ENCODE measurements at regions not wholly inside any gene's neighbourhood (a gene's known extent, or its start where the extent isn't known, plus 50 kb on each side); places are given as distances from the start of the nearest gene placed in this dataset.
A peak's percentile ranks its signal among the peaks of the same experiment; 100 is the strongest.
"Not testable (repeated sequence)": the region's sequence is repeated elsewhere in the genome, so short reads cannot be mapped to it uniquely, and the experiment has no call there.

DNA sequence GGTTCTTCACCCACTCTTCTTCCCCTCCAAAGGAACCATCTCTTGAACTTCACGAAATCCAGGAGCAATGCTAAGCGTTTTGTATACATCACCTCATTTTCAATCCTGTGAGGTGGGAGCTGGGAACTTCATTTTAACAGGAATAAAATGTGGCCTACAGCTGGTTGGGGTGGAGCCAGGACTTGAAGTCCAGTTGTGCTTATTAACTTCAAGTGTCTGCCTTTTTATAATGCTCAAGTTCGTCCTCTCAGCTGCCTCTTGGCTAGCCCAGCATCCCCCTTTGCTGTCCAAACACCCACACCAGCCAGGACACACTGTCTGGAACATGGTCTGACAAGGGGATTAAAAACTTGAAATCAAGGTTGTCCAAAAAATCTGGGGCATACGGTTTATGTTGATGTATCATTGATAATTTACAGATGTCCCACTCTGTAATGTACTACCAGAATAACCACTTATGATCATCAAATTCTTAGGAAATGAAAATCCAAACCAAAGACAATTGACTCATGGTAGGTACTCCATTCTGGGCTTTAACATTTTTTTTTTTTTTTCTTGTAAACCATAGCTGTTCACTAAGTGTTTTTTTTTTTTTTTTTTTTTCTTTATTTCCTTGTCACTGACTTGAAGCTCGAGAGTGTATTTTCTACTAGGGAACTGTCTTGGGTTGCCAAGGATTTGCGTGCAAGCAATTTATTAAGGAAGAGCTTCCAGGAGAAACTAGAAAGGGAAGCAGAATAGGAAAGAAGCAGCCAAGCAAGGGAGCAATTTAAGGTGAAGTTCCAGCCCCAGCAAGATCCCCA lies 252.3 kb downstream of the EFCAB11 start:
- H3K4me3 ChIP-seq = peak overlapping the region; percentile 50 to 72 (median 60); a peak in 12 of 20 replicates
- no peaks in the 10 kb centered on the region for H4K20me1 ChIP-seq
- H3K27me3 ChIP-seq = no peaks in the 10 kb centered on the region
- peaks cover 0 to 4% (median 0%) of the 10 kb centered on the region in 11 experiments; a peak in 2 of 22 replicates for H3K36me3 ChIP-seq
- H3K4me2 ChIP-seq = peak overlapping the region; percentile 71 to 95 (median 83)
- peak overlapping the region; percentile 59 to 80 (median 73); a peak in 20 of 22 replicates for H3K9ac ChIP-seq
- peaks cover 27 to 64% (median 34%) of the 10 kb centered on the region in 11 experiments for H3K9me3 ChIP-seq (replicated peaks in 1 of 11)
- H3K27ac ChIP-seq = peak overlapping the region; percentile 5 to 90 (median 83); a peak in 21 of 22 replicates
- no peak for TF ChIP-seq Cebpa-rat (IDR thresholded peaks at IDR 0.05)
- H3K4me1 ChIP-seq = peaks cover 14 to 33% (median 30%) of the 10 kb centered on the region in 10 experiments

DNA sequence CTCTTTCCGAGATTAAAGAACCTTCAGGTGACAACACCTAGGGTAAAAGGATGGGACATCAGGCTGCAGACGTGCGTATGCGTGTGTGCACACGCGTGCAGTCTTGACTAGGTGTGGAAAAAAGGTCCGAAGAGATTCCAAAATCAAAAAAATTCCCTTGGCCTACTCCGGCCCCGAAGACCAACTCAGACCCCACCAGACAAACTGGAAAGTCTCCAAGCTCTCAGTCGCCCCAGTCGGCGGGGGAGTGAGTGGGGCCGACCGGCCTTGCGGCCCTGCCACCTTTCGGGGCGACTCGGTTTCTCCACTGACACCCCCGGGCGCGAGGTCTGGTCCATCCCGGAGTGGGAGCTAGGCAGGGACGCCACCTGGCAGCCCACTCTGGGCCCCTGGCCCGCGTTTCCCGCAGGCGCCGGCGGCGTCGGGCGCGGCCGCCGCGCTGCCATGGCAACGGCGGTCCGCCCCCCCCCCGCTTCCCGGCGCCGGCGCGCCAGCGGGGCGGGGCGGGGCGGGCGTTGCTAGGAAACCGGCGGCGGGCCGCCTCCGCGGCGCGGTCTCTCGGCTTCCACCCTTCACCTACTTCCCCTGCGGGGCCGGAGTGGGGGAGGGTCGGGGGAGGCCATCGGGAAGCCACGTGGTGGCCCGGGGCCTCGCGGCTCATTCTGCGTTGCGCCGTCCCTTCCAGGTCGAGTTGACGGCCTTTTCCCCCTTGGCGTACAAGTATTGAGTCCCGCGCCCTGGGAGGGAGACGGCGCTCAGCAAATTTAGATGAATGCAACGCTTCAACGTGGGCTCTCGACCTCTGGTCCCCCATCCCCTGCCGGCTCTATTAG lies 253.1 kb downstream of the EFCAB11 start:
- no peaks in the 10 kb centered on the region for H4K20me1 ChIP-seq
- peaks cover 14 to 33% (median 28%) of the 10 kb centered on the region in 10 experiments for H3K4me1 ChIP-seq
- peak overlapping the region; percentile 71 to 95 (median 83) for H3K4me2 ChIP-seq
- peak overlapping the region; percentile 50 to 72 (median 60) for H3K4me3 ChIP-seq
- TF ChIP-seq Cebpa-rat (IDR thresholded peaks at IDR 0.05) = no peak
- peak overlapping the region; percentile 43 to 90 (median 83); a peak in 21 of 22 replicates for H3K27ac ChIP-seq
- H3K36me3 ChIP-seq = peaks cover 0 to 6% (median 0%) of the 10 kb centered on the region in 11 experiments; a peak in 2 of 22 replicates
- H3K9ac ChIP-seq = peak overlapping the region; percentile 59 to 80 (median 73)
- H3K9me3 ChIP-seq (replicated peaks in 1 of 11) = peaks cover 26 to 67% (median 41%) of the 10 kb centered on the region in 11 experiments
- H3K27me3 ChIP-seq = no peaks in the 10 kb centered on the region

DNA sequence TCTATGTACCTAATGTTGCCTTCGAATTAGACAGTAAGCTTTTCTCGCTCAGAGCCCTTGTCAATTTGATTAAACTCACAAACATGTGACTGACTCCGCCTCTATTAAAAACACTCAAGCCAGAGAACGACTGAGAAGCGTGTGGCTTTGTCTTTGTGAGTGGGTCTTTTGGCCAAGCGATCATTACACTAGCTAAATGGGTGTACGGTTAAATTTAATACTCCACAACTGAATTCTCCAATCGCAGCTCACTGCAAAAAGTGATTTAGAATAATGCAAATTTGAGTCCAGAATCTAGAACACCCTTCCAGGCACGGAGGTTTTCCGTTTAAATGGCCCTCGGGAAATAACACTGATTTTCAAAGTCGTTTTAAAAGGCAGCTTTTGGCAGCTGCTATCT lies 253.7 kb downstream of the EFCAB11 start:
- H3K27me3 ChIP-seq = no peaks in the 10 kb centered on the region
- peaks cover 14 to 33% (median 28%) of the 10 kb centered on the region in 10 experiments for H3K4me1 ChIP-seq
- H4K20me1 ChIP-seq = no peaks in the 10 kb centered on the region
- peaks cover 0 to 6% (median 0%) of the 10 kb centered on the region in 11 experiments; a peak in 2 of 22 replicates for H3K36me3 ChIP-seq
- H3K9ac ChIP-seq = peak overlapping the region in 10 of 11 experiments; percentile 59 to 80 (median 74); a peak in 16 of 22 replicates
- H3K27ac ChIP-seq = peak overlapping the region in 6 of 11 experiments; percentile 81 to 90 (median 85); a peak in 10 of 22 replicates
- TF ChIP-seq Cebpa-rat (IDR thresholded peaks at IDR 0.05) = no peak
- H3K4me3 ChIP-seq = peak overlapping the region; percentile 50 to 72 (median 60)
- H3K9me3 ChIP-seq (replicated peaks in 1 of 11) = peaks cover 26 to 62% (median 42%) of the 10 kb centered on the region in 11 experiments
- H3K4me2 ChIP-seq = peak overlapping the region; percentile 71 to 95 (median 83)

DNA sequence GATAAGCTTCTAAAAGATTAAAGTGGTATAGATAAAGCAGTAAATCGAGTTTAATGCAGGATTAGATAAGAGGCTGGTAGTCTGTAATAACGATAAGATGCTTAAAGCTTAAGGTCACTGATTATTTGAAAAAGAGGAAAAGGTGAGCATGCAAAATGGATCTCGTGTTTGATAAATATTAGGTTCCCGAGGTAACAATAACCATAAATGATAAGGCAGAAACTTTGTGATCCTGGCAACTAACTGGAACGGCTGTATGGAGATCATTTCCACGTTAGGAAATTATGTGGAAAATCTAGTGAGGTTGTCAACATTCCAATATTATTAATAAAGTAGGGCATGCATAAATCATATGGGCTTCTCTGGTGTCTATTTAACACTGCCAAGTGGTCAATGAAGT lies 255.5 kb downstream of the EFCAB11 start:
- Histone ChIP-seq H4K20me1 (no peaks in the 10 kb centered on the region), H3K27ac (no peak overlapping the region), H3K9ac (no peak overlapping the region), H3K9me3 (replicated peaks in 1 of 11) (peaks cover 22 to 47% (median 34%) of the 10 kb centered on the region in 11 experiments), H3K36me3 (peaks cover 0 to 6% (median 0%) of the 10 kb centered on the region in 11 experiments; a peak in 2 of 22 replicates), H3K4me2 (no peak overlapping the region), H3K27me3 (no peaks in the 10 kb centered on the region), H3K4me1 (peaks cover 14 to 33% (median 28%) of the 10 kb centered on the region in 10 experiments), H3K4me3 (no peak overlapping the region)
- no peak for TF ChIP-seq Cebpa-rat (IDR thresholded peaks at IDR 0.05)

DNA sequence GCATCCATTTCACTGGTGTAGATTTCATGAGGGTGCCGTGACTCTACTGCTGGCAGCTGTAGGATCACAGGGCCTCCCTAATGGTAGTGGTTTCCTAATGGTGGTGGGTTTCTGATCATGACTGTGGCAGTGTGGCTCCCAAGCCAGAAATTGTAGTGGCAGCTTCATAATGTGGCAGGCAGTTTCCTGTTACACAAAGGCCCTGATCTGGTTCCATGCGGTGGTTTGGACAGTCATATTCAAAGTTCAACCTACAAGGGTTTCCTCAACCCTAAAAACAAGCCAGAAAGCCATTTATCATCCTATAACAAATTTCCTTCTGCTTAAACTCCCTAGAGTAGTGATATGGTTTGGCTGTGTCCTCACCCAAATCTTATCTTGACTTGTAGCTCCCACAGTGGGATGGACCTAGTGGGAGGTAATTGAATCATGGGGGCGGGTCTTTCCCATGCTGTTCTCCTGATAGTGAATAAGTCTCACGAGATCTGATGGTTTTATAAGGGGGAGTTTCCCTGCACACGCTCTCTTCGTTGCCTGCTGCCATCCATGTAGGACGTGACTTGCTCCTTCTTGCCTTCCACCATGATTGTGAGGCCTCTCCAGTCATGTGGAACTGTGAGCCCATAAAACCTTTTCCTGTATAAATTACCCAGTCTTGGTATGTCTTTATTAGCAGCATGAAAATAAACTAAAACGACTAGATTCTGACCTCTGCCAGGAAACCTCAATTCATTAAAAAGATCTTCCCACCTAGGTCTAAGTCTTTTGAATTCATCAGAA lies 257.1 kb downstream of the EFCAB11 start:
- no peaks in the 10 kb centered on the region for H4K20me1 ChIP-seq
- no peak for TF ChIP-seq Cebpa-rat (IDR thresholded peaks at IDR 0.05)
- no peak overlapping the region for H3K4me3 ChIP-seq
- H3K27ac ChIP-seq = no peak overlapping the region
- no peak overlapping the region for H3K4me2 ChIP-seq
- H3K9me3 ChIP-seq (replicated peaks in 1 of 11) = peaks cover 11 to 31% (median 19%) of the 10 kb centered on the region in 11 experiments
- peaks cover 0 to 6% (median 0%) of the 10 kb centered on the region in 11 experiments; a peak in 2 of 22 replicates for H3K36me3 ChIP-seq
- H3K27me3 ChIP-seq = no peaks in the 10 kb centered on the region
- H3K9ac ChIP-seq = no peak overlapping the region
- H3K4me1 ChIP-seq = peaks cover 14 to 21% (median 18%) of the 10 kb centered on the region in 10 experiments

- no peaks in the 10 kb centered on the region for H4K20me1 ChIP-seq
- peaks cover 2 to 6% (median 5%) of the 10 kb centered on the region in 10 experiments for H3K4me1 ChIP-seq
Observed at GRCh38 chr14:89695846-89696245, 258.7 kb downstream of the EFCAB11 start.

DNA sequence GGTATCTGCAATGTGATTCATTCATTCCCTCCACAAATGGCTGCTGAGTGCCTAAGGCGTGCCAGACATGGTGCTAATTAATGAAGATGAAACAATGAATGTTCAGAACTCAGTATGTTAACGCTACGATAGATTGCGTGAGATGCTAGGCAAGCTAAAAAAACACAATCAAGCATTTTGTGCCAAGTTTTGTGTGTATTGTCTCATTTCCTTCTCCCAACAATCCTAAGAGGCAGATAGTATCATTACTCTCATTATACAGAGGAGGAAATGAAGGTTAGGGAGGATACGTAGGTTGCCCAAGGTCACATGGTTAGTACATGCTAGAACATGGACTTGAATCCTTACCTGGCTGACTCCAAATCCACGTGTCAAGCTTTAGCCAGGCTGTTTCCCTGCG lies 264.4 kb downstream of the EFCAB11 start:
- no peak overlapping the region for H3K4me3 ChIP-seq
- TF ChIP-seq Cebpa-rat (IDR thresholded peaks at IDR 0.05) = no peak
- no peaks in the 10 kb centered on the region for H3K27me3 ChIP-seq

More at GRCh38 chr14:89695846-89696245, 258.7 kb downstream of the EFCAB11 start:
- peaks cover 18 to 32% (median 26%) of the 10 kb centered on the region in 11 experiments for H3K9me3 ChIP-seq (replicated peaks in 1 of 11)
- no peak overlapping the region for H3K9ac ChIP-seq
- no peak overlapping the region for H3K27ac ChIP-seq
- peaks cover 0 to 6% (median 0%) of the 10 kb centered on the region in 11 experiments; a peak in 2 of 22 replicates for H3K36me3 ChIP-seq
- H3K4me2 ChIP-seq = 0 out of 22 replicates have a peak overlapping the region, but pooled peaks of 1 of the 11 experiments have one; percentile 12
- TF ChIP-seq Cebpa-rat (IDR thresholded peaks at IDR 0.05) = no peak
- no peak overlapping the region for H3K4me3 ChIP-seq
- H3K27me3 ChIP-seq = no peaks in the 10 kb centered on the region

GRCh38 chr14:89689711-89690110 lies 264.8 kb downstream of the EFCAB11 start:
- H4K20me1 ChIP-seq = not testable (repeated sequence)

More for the DNA sequence above, 264.4 kb downstream of the EFCAB11 start:
- H3K4me2 ChIP-seq = no peak overlapping the region
- H4K20me1 ChIP-seq = no peaks in the 10 kb centered on the region
- H3K9me3 ChIP-seq (replicated peaks in 1 of 11) = peaks cover 45 to 69% (median 55%) of the 10 kb centered on the region in 11 experiments
- peaks cover 0 to 4% (median 0%) of the 10 kb centered on the region in 10 experiments; a peak in 2 of 20 replicates for H3K4me1 ChIP-seq
- peaks cover 0 to 8% (median 0%) of the 10 kb centered on the region in 11 experiments; a peak in 3 of 22 replicates for H3K36me3 ChIP-seq
- no peak overlapping the region for H3K9ac ChIP-seq
- H3K27ac ChIP-seq = no peak overlapping the region

More at GRCh38 chr14:89689711-89690110, 264.8 kb downstream of the EFCAB11 start:
- H3K4me1 ChIP-seq, H3K27ac ChIP-seq, H3K9ac ChIP-seq, H3K27me3 ChIP-seq, H3K4me3 ChIP-seq, H3K36me3 ChIP-seq, H3K4me2 ChIP-seq: not testable (repeated sequence)
- H3K9me3 ChIP-seq (replicated peaks in 1 of 11) = peaks cover 50 to 73% (median 59%) of the 10 kb centered on the region in 11 experiments
